ENCODE measurements at regions not wholly inside any gene's neighbourhood (a gene's known extent, or its start where the extent isn't known, plus 50 kb on each side); places are given as distances from the start of the nearest gene placed in this dataset.

DNA sequence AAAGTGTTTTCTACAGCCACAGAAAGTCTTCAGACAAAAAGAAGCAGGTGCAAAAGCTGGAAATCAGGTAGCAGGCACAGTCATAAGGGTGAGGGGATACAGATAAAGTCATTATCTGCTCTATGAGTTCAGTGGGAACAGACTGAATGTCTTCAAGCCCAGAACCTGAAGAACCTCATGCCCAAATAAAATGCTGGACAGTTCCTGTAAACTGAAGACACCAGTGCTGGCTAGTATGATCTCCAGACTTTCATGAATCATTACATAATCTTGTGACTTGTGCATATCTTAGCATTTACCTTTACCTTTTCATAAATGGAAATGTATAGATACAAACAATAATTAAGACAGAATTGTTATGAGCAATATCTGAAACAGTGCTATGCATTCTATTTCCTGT, 728.7 kb downstream of the DNAH5 start:
- Histone ChIP-seq H3K36me3 (no peaks in the 10 kb centered on the region), H3K9me3 (ENCODE audit: severe bottlenecking) (no peaks in the 10 kb centered on the region), H3K4me3 (ENCODE audit: low read depth, low read length) (no peak overlapping the region), H3K27me3 (ENCODE audit: insufficient read depth, low read depth, severe bottlenecking) (no peaks in the 10 kb centered on the region), H3K27ac (no peak overlapping the region)
- no peak for DNase-seq
- TF ChIP-seq, protein P1, sequence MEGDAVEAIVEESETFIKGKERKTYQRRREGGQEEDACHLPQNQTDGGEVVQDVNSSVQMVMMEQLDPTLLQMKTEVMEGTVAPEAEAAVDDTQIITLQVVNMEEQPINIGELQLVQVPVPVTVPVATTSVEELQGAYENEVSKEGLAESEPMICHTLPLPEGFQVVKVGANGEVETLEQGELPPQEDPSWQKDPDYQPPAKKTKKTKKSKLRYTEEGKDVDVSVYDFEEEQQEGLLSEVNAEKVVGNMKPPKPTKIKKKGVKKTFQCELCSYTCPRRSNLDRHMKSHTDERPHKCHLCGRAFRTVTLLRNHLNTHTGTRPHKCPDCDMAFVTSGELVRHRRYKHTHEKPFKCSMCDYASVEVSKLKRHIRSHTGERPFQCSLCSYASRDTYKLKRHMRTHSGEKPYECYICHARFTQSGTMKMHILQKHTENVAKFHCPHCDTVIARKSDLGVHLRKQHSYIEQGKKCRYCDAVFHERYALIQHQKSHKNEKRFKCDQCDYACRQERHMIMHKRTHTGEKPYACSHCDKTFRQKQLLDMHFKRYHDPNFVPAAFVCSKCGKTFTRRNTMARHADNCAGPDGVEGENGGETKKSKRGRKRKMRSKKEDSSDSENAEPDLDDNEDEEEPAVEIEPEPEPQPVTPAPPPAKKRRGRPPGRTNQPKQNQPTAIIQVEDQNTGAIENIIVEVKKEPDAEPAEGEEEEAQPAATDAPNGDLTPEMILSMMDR (IDR thresholded peaks at IDR 0.05; ENCODE audit: low read depth, low read length): no peak

DNA sequence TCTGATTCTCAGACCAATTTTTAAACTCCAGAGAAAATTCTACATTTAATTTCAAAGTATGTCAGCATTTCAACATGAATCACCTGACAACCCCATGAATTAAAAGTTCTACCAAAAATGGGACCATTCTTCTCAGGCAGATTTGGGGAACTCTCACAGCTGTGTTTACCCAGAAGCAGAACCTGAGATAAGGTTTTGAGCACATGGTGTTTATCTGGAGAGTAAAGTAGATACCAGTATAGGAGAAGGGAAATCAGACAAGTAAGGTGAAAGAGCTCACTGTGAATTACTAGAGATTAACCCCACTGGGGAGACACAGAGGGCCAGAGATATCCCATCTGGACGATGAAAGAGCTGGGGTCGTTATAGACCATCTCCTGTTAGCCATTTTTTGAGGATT, 729.1 kb downstream of the DNAH5 start:
- TF ChIP-seq, protein P1 (IDR thresholded peaks at IDR 0.05; ENCODE audit: low read depth, low read length): no peak
- Histone ChIP-seq H3K4me3 (ENCODE audit: low read depth, low read length) (no peak overlapping the region), H3K27ac (no peak overlapping the region), H3K27me3 (ENCODE audit: insufficient read depth, low read depth, severe bottlenecking) (no peaks in the 10 kb centered on the region), H3K9me3 (ENCODE audit: severe bottlenecking) (no peaks in the 10 kb centered on the region), H3K36me3 (no peaks in the 10 kb centered on the region)
- DNase-seq: no peak

DNA sequence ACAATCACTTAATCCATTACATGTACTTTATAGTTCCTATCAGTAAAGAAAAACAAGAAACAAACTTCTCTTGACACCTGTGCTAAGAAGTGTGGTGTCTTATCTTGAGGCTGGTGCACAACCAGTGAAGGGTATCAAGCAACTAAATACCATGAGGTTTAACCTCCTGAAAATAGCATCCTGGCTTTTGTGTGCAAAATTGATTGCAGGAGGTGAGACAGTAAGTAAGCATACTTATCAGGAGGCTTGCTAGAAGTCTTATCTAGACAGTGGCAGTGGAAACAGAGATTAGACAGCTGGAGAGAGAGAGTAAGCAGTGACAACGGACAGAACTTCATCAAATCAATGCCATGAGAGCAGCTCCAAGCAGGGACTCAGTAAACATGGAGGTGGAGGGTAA, 730.3 kb downstream of the DNAH5 start:
- DNase-seq: no peak
- Histone ChIP-seq H3K9me3 (ENCODE audit: severe bottlenecking) (no peaks in the 10 kb centered on the region), H3K36me3 (no peaks in the 10 kb centered on the region), H3K4me3 (ENCODE audit: low read depth, low read length) (no peak overlapping the region), H3K27me3 (ENCODE audit: insufficient read depth, low read depth, severe bottlenecking) (no peaks in the 10 kb centered on the region), H3K27ac (no peak overlapping the region)
- TF ChIP-seq, protein P1 (IDR thresholded peaks at IDR 0.05; ENCODE audit: low read depth, low read length): no peak

DNA sequence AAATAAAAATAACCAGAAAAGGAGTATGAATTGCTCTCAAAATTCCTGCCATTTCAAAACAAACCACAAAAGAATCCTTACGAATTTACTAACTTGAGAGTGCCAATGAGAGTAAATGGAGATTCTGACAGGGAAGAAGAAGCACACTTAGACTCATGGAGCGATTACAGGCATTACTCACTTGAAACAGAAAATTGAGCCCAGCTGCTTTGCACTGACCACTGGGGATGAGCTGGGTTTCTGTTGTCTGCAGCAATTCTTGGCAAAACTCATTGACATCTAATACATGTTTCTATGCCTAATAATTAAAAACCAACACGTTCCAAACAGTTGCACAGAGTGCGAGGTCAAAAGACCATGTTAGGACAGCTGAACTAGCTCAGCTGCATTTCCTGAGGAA, 731.6 kb downstream of the DNAH5 start:
- no peak for DNase-seq
- no peak overlapping the region for H3K4me3 ChIP-seq (ENCODE audit: low read depth, low read length)
- no peak overlapping the region for H3K27ac ChIP-seq
- no peaks in the 10 kb centered on the region for H3K27me3 ChIP-seq (ENCODE audit: insufficient read depth, low read depth, severe bottlenecking)
- no peaks in the 10 kb centered on the region for H3K36me3 ChIP-seq
- no peaks in the 10 kb centered on the region for H3K9me3 ChIP-seq (ENCODE audit: severe bottlenecking)
- TF ChIP-seq, protein P1 (IDR thresholded peaks at IDR 0.05; ENCODE audit: low read depth, low read length): no peak

DNA sequence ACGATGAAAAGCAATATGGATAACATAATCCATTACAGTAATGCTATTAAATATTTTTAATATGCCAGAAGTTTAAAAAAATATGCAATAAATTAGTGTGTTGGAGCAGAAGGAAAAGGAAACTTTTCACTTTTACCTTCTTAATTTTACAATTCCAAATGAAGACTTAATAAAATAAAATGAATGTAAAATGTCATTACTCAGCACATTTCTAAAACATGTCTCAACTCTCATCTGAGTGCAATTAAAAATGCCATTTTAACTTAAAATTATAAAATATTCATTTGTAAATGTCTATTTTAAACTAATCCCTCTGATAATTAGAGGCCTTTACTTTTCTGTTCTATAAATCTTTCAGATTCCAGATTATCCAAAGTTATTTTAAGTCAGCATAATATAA, 733.4 kb downstream of the DNAH5 start:
- TF ChIP-seq, protein P1 (IDR thresholded peaks at IDR 0.05; ENCODE audit: low read depth, low read length): no peak
- H3K27me3 ChIP-seq (ENCODE audit: insufficient read depth, low read depth, severe bottlenecking): no peaks in the 10 kb centered on the region
- no peak for DNase-seq
- H3K27ac ChIP-seq: no peak overlapping the region
- no peaks in the 10 kb centered on the region for H3K9me3 ChIP-seq (ENCODE audit: severe bottlenecking)
- no peaks in the 10 kb centered on the region for H3K36me3 ChIP-seq
- no peak overlapping the region for H3K4me3 ChIP-seq (ENCODE audit: low read depth, low read length)

DNA sequence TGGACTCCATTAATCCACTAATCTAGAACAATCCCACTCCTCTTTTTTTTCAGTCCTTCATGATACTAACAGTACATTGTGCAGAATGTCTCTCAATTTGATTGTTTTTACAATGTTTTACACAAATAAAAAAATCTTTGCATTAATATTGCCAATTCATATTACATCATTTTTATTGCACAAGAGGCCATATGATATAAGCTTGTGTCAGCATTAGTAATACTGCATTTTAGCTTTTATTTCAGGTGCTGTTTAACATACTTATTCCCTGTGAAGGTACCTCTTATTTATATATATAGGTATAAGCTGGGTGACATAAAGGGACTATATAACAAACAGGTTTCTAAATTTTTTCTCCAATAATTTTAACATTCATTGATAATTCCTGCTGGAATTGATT, 737.4 kb downstream of the DNAH5 start:
- H3K9me3 ChIP-seq (ENCODE audit: severe bottlenecking): no peaks in the 10 kb centered on the region
- no peak overlapping the region for H3K4me3 ChIP-seq (ENCODE audit: low read depth, low read length)
- H3K27me3 ChIP-seq (ENCODE audit: insufficient read depth, low read depth, severe bottlenecking): no peaks in the 10 kb centered on the region
- no peak for DNase-seq
- no peak overlapping the region for H3K27ac ChIP-seq
- TF ChIP-seq, protein P1 (IDR thresholded peaks at IDR 0.05; ENCODE audit: low read depth, low read length): no peak
- H3K36me3 ChIP-seq: no peaks in the 10 kb centered on the region

Data from WERI-Rb-1 (cell line).